ENCODE measurements at regions not wholly inside any gene's neighbourhood (a gene's known extent, or its start where the extent isn't known, plus 50 kb on each side); places are given as distances from the start of the nearest gene placed in this dataset.

DNA sequence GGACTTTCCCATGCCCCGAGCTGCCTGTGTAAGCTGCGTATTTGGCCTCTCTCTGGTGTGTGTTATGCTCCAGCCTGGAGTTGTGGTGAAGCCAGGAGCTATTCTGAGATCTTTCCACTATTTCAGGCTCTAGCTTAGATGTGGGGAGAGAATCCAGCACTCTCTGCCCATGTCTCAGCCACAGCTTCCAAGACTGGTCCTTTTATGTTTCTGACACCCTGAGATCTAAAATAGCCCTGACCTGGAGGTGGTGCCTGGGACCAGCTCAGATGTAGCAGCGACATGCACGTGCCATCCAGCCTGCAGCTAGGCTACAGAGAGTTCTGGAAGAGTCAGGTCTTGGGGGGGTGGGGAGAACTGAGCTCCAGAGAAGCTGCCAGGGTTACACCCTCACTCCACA, 76.5 kb downstream of the TENT5C start:
- TF ChIP-seq, protein P1, sequence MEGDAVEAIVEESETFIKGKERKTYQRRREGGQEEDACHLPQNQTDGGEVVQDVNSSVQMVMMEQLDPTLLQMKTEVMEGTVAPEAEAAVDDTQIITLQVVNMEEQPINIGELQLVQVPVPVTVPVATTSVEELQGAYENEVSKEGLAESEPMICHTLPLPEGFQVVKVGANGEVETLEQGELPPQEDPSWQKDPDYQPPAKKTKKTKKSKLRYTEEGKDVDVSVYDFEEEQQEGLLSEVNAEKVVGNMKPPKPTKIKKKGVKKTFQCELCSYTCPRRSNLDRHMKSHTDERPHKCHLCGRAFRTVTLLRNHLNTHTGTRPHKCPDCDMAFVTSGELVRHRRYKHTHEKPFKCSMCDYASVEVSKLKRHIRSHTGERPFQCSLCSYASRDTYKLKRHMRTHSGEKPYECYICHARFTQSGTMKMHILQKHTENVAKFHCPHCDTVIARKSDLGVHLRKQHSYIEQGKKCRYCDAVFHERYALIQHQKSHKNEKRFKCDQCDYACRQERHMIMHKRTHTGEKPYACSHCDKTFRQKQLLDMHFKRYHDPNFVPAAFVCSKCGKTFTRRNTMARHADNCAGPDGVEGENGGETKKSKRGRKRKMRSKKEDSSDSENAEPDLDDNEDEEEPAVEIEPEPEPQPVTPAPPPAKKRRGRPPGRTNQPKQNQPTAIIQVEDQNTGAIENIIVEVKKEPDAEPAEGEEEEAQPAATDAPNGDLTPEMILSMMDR (conservative IDR thresholded peaks at IDR 0.05; ENCODE audit: low read depth, low read length) = no peak
- TF ChIP-seq EZH2 (IDR thresholded peaks at IDR 0.05; ENCODE audit: borderline replicate concordance, low read depth, low read length, poor library complexity, severe bottlenecking) = no peak
